ENCODE measurements at regions not wholly inside any gene's neighbourhood (a gene's known extent, or its start where the extent isn't known, plus 50 kb on each side); places are given as distances from the start of the nearest gene placed in this dataset.

GRCh38 chr6:78131521-78131920, 478.7 kb downstream of the MEI4 start:
- Histone ChIP-seq H3K4me1 (ENCODE audit: control extremely low read depth in 1 of 4, control insufficient read depth in 4 of 4, insufficient read depth in 4 of 4, low read length in 3 of 4) (no peaks in the 10 kb centered on the region), H3K4me3 (ENCODE audit: control insufficient read depth in 1 of 7, extremely low read depth in 1 of 7, insufficient read depth in 4 of 7, low read depth in 2 of 7, low read length in 6 of 7) (no peak overlapping the region), H3K36me3 (ENCODE audit: control insufficient read depth in 4 of 4, insufficient read depth in 4 of 4, low read length in 3 of 4) (no peaks in the 10 kb centered on the region), H3K27ac (ENCODE audit: insufficient read depth in 1 of 2, low read depth in 1 of 2, low read length in 2 of 2, poor library complexity in 1 of 2, severe bottlenecking in 2 of 2) (no peak overlapping the region), H3K9me3 (ENCODE audit: control extremely low read depth in 1 of 5, control insufficient read depth in 4 of 5, insufficient read depth in 2 of 5, low read depth in 1 of 5, low read length in 4 of 5) (peaks cover 0 to 4% (median 0%) of the 10 kb centered on the region in 5 experiments), H3K27me3 (replicated peaks in 2 of 5; ENCODE audit: control insufficient read depth in 4 of 5, insufficient read depth in 5 of 5, low read length in 4 of 5) (no peaks in the 10 kb centered on the region)
- 100% methylated on average over 1 of the region's 1 CpG for WGBS (ENCODE audit: insufficient coverage)
- DNase-seq: no peak
- ChIA-PET POLR2A (no interaction called here), CTCF (no interaction called here)

DNA sequence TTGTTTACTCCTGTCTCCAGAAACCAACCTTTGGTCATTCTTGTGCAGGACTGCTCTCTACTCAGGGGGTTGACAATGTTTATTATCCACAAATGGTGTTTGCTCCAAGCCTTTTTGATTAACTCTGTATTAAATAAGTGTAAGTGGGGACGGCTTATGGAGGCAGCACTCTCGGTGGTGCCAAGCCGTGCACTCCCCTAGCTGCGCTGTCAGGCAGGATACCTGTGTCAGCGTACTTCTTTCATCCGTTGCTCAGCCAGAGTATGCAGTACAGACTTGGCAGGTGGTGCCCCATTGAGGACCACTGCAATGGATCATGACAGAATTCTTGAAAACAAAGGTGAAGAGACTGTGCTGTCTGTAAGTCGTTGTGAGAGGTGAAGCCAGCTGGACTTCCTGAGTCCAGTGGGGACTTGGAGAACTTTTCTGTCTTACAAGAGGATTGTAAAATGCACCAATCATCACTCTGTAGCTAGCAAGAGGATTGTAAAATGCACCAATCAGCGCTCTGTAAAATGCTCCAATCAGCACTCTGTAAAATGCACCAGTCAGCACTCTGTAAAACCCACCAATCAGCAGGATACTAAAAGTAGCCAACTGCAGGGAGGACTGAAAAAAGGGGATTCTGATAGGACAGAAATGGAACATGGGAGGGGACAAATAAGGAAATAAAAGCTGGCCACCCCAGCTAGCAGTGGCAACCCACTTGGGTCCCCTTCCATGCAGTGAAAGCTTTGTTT, 480.0 kb downstream of the MEI4 start:
- Histone ChIP-seq H3K27ac (ENCODE audit: insufficient read depth in 1 of 2, low read depth in 1 of 2, low read length in 2 of 2, poor library complexity in 1 of 2, severe bottlenecking in 2 of 2) (no peak overlapping the region), H3K9me3 (ENCODE audit: control extremely low read depth in 1 of 5, control insufficient read depth in 4 of 5, insufficient read depth in 2 of 5, low read depth in 1 of 5, low read length in 4 of 5) (peaks cover 0 to 4% (median 0%) of the 10 kb centered on the region in 5 experiments), H3K4me1 (ENCODE audit: control extremely low read depth in 1 of 4, control insufficient read depth in 4 of 4, insufficient read depth in 4 of 4, low read length in 3 of 4) (no peaks in the 10 kb centered on the region), H3K36me3 (ENCODE audit: control insufficient read depth in 4 of 4, insufficient read depth in 4 of 4, low read length in 3 of 4) (no peaks in the 10 kb centered on the region), H3K27me3 (replicated peaks in 2 of 5; ENCODE audit: control insufficient read depth in 4 of 5, insufficient read depth in 5 of 5, low read length in 4 of 5) (no peaks in the 10 kb centered on the region), H3K4me3 (ENCODE audit: control insufficient read depth in 1 of 7, extremely low read depth in 1 of 7, insufficient read depth in 4 of 7, low read depth in 2 of 7, low read length in 6 of 7) (no peak overlapping the region)
- ChIA-PET CTCF (no interaction called here), POLR2A (no interaction called here)
- WGBS (ENCODE audit: insufficient coverage): 97% methylated on average over 7 of the region's 8 CpGs
- DNase-seq: no peak

DNA sequence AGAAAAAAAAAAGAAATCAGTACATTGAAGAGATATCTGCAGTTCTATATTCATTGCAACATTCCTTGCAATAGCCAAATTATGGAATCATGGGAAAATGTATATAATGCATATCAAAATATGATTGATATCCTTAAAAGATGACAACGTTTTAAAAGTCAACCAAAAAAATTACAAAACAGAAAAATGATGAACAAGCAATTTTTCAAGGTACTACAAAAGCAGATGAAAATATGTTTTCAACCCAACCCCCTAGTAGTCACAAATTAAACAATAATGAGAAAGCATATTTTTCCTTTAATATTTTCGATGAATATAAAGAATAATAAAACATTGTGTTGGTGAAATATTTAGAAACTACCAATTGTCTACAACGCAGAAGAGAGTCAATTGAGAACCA, 497.6 kb downstream of the MEI4 start:
- H3K27ac ChIP-seq (ENCODE audit: insufficient read depth in 1 of 2, low read depth in 1 of 2, low read length in 2 of 2, poor library complexity in 1 of 2, severe bottlenecking in 2 of 2): no peak overlapping the region
- no peak for DNase-seq
- H3K27me3 ChIP-seq (replicated peaks in 2 of 5; ENCODE audit: control insufficient read depth in 4 of 5, insufficient read depth in 5 of 5, low read length in 4 of 5): no peaks in the 10 kb centered on the region
- no peak overlapping the region for H3K4me3 ChIP-seq (ENCODE audit: control insufficient read depth in 1 of 7, extremely low read depth in 1 of 7, insufficient read depth in 4 of 7, low read depth in 2 of 7, low read length in 6 of 7)
- WGBS (ENCODE audit: insufficient coverage): no CpG with 5 or more reads among the region's 3 CpGs
- H3K9me3 ChIP-seq (ENCODE audit: control extremely low read depth in 1 of 5, control insufficient read depth in 4 of 5, insufficient read depth in 2 of 5, low read depth in 1 of 5, low read length in 4 of 5): no peaks in the 10 kb centered on the region
- no peaks in the 10 kb centered on the region for H3K36me3 ChIP-seq (ENCODE audit: control insufficient read depth in 4 of 4, insufficient read depth in 4 of 4, low read length in 3 of 4)
- no peaks in the 10 kb centered on the region for H3K4me1 ChIP-seq (ENCODE audit: control extremely low read depth in 1 of 4, control insufficient read depth in 4 of 4, insufficient read depth in 4 of 4, low read length in 3 of 4)
- POLR2A ChIA-PET: no interaction called here
- CTCF ChIA-PET: no interaction called here

DNA sequence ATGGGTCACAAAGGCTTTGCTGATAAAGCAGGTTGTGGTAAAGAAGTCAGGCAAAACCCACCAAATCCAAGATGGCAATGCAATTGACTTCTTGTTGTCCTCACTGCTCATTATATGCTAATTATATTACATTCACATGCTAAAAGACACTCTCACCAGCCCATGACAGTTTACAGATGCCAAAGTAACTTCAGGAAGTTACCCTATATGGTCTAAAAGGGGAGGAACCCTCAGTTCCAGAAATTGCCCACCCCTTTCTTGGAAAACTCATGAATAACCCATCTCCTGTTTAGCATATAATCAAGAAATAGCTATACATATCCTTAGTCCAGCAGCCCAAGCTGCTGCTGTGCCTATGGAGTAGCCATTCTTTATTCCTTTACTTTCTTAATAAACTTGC, 501.1 kb downstream of the MEI4 start:
- H3K27ac ChIP-seq (ENCODE audit: insufficient read depth in 1 of 2, low read depth in 1 of 2, low read length in 2 of 2, poor library complexity in 1 of 2, severe bottlenecking in 2 of 2): no peak overlapping the region
- no peaks in the 10 kb centered on the region for H3K36me3 ChIP-seq (ENCODE audit: control insufficient read depth in 4 of 4, insufficient read depth in 4 of 4, low read length in 3 of 4)
- POLR2A ChIA-PET: no interaction called here
- no peaks in the 10 kb centered on the region for H3K9me3 ChIP-seq (ENCODE audit: control extremely low read depth in 1 of 5, control insufficient read depth in 4 of 5, insufficient read depth in 2 of 5, low read depth in 1 of 5, low read length in 4 of 5)
- no peak overlapping the region for H3K4me3 ChIP-seq (ENCODE audit: control insufficient read depth in 1 of 7, extremely low read depth in 1 of 7, insufficient read depth in 4 of 7, low read depth in 2 of 7, low read length in 6 of 7)
- DNase-seq: no peak
- CTCF ChIA-PET: no interaction called here
- H3K4me1 ChIP-seq (ENCODE audit: control extremely low read depth in 1 of 4, control insufficient read depth in 4 of 4, insufficient read depth in 4 of 4, low read length in 3 of 4): no peaks in the 10 kb centered on the region
- no peaks in the 10 kb centered on the region for H3K27me3 ChIP-seq (replicated peaks in 2 of 5; ENCODE audit: control insufficient read depth in 4 of 5, insufficient read depth in 5 of 5, low read length in 4 of 5)

DNA sequence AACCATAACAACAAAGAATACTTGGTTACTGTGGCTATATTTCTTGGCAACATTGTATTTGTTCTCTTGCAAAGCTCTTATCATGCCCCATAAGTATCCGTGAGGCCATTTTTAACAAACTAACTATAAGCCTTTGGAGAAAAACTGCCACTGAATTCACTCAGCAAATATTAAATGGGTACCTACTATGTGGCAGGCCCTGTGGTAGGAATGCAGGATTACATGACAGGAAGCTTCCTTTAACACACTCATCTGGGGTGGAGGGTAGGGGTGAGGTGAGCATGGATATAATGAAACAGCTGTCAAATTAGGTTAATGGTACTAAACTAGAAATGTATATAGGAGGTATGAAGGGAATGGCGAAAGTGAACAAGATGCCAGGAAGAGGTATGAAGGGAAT, 504.8 kb downstream of the MEI4 start:
- Histone ChIP-seq H3K27ac (ENCODE audit: insufficient read depth in 1 of 2, low read depth in 1 of 2, low read length in 2 of 2, poor library complexity in 1 of 2, severe bottlenecking in 2 of 2) (no peak overlapping the region), H3K27me3 (replicated peaks in 2 of 5; ENCODE audit: control insufficient read depth in 4 of 5, insufficient read depth in 5 of 5, low read length in 4 of 5) (no peaks in the 10 kb centered on the region), H3K9me3 (ENCODE audit: control extremely low read depth in 1 of 5, control insufficient read depth in 4 of 5, insufficient read depth in 2 of 5, low read depth in 1 of 5, low read length in 4 of 5) (no peaks in the 10 kb centered on the region), H3K4me3 (ENCODE audit: control insufficient read depth in 1 of 7, extremely low read depth in 1 of 7, insufficient read depth in 4 of 7, low read depth in 2 of 7, low read length in 6 of 7) (no peak overlapping the region), H3K36me3 (ENCODE audit: control insufficient read depth in 4 of 4, insufficient read depth in 4 of 4, low read length in 3 of 4) (no peaks in the 10 kb centered on the region), H3K4me1 (ENCODE audit: control extremely low read depth in 1 of 4, control insufficient read depth in 4 of 4, insufficient read depth in 4 of 4, low read length in 3 of 4) (no peaks in the 10 kb centered on the region)
- DNase-seq: no peak
- ChIA-PET POLR2A (interaction anchor here (0.6 kb wide), 1 partner anchor 78 kb away, joined by 3 read pairs; no protein-coding TSS in a partner anchor), CTCF (no interaction called here)
- 100% methylated on average over 2 of the region's 2 CpGs for WGBS (ENCODE audit: insufficient coverage)

- no peak for DNase-seq
- Histone ChIP-seq H3K27ac (ENCODE audit: insufficient read depth in 1 of 2, low read depth in 1 of 2, low read length in 2 of 2, poor library complexity in 1 of 2, severe bottlenecking in 2 of 2) (no peak overlapping the region), H3K4me3 (ENCODE audit: control insufficient read depth in 1 of 7, extremely low read depth in 1 of 7, insufficient read depth in 4 of 7, low read depth in 2 of 7, low read length in 6 of 7) (no peak overlapping the region), H3K36me3 (ENCODE audit: control insufficient read depth in 4 of 4, insufficient read depth in 4 of 4, low read length in 3 of 4) (no peaks in the 10 kb centered on the region), H3K4me1 (ENCODE audit: control extremely low read depth in 1 of 4, control insufficient read depth in 4 of 4, insufficient read depth in 4 of 4, low read length in 3 of 4) (no peaks in the 10 kb centered on the region), H3K27me3 (replicated peaks in 2 of 5; ENCODE audit: control insufficient read depth in 4 of 5, insufficient read depth in 5 of 5, low read length in 4 of 5) (no peaks in the 10 kb centered on the region), H3K9me3 (ENCODE audit: control extremely low read depth in 1 of 5, control insufficient read depth in 4 of 5, insufficient read depth in 2 of 5, low read depth in 1 of 5, low read length in 4 of 5) (peaks cover 0 to 4% (median 1%) of the 10 kb centered on the region in 5 experiments)
- WGBS (ENCODE audit: insufficient coverage): 74% methylated on average over 2 of the region's 2 CpGs
- ChIA-PET CTCF (no interaction called here), POLR2A (no interaction called here)
Measured at GRCh38 chr6:78188891-78189290, 536.1 kb downstream of the MEI4 start.

DNA sequence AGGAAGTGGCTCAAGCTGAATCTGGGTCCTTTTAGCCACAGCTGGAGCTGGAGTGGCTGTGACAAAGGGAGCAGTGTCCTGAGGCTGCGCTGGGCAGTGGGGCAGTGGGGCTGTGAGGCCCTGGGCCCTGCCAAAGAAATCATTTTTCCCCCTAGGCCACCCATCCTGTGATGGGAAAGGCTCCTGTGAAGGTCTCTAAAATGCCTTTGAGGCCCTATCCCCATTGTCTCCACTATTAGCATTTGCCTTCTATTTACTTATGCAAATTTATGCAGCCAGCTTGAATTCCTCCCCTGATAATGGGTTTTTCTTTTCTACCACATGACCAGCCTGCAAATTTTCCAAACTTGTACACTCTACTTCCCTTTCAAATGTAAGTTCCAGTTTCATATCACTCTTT, 539.2 kb downstream of the MEI4 start:
- Histone ChIP-seq H3K4me1 (ENCODE audit: control extremely low read depth in 1 of 4, control insufficient read depth in 4 of 4, insufficient read depth in 4 of 4, low read length in 3 of 4) (no peaks in the 10 kb centered on the region), H3K4me3 (ENCODE audit: control insufficient read depth in 1 of 7, extremely low read depth in 1 of 7, insufficient read depth in 4 of 7, low read depth in 2 of 7, low read length in 6 of 7) (no peak overlapping the region), H3K27ac (ENCODE audit: insufficient read depth in 1 of 2, low read depth in 1 of 2, low read length in 2 of 2, poor library complexity in 1 of 2, severe bottlenecking in 2 of 2) (no peak overlapping the region), H3K27me3 (replicated peaks in 2 of 5; ENCODE audit: control insufficient read depth in 4 of 5, insufficient read depth in 5 of 5, low read length in 4 of 5) (no peaks in the 10 kb centered on the region), H3K36me3 (ENCODE audit: control insufficient read depth in 4 of 4, insufficient read depth in 4 of 4, low read length in 3 of 4) (no peaks in the 10 kb centered on the region), H3K9me3 (ENCODE audit: control extremely low read depth in 1 of 5, control insufficient read depth in 4 of 5, insufficient read depth in 2 of 5, low read depth in 1 of 5, low read length in 4 of 5) (peaks cover 0 to 4% (median 1%) of the 10 kb centered on the region in 5 experiments)
- WGBS (ENCODE audit: insufficient coverage): no CpG with 5 or more reads among the region's 1 CpG
- no peak for DNase-seq
- CTCF ChIA-PET: no interaction called here
- POLR2A ChIA-PET: no interaction called here

Measured in common myeloid progenitor, CD34-positive (primary cell).